Fibroblast of mammary gland (primary cell): ENCODE measurements at regions not wholly inside any gene's neighbourhood (a gene's known extent, or its start where the extent isn't known, plus 50 kb on each side); places are given as distances from the start of the nearest gene placed in this dataset.

Source experiments
- DNase-seq: peaks from one replicate; pipeline ENCODE4 v3.0.0-alpha.2; 2010; ENCODE audit warnings: low read depth
- H3K4me3 ChIP-seq: 2 replicates; pipeline ENCODE4 v1.5.1; 2011; ENCODE audit warnings: low read depth, mild to moderate bottlenecking, low read length, moderate library complexity; ENCODE audit not compliant: control insufficient read depth
- CTCF ChIP-seq: conservative IDR thresholded peaks from 2 replicates; pipeline ENCODE4 v1.5.1; 2011; ENCODE audit warnings: low read depth, low read length, inconsistent platforms; ENCODE audit not compliant: control insufficient read depth, insufficient read depth

- no peak for TF ChIP-seq CTCF
- no peak for DNase-seq
- H3K4me3 ChIP-seq = no peak overlapping the region
Observed at GRCh38 chr9:102832814-102833213, 162.3 kb upstream of the CYLC2 start.

- no peak overlapping the region for H3K4me3 ChIP-seq
- DNase-seq = no peak
- TF ChIP-seq CTCF = no peak
Observed at GRCh38 chr9:102796244-102796643, 198.9 kb upstream of the CYLC2 start.

GRCh38 chr9:102795532-102795931 lies 199.6 kb upstream of the CYLC2 start:
- TF ChIP-seq CTCF = no peak
- no peak overlapping the region for H3K4me3 ChIP-seq
- DNase-seq = no peak

GRCh38 chr9:102779356-102779755 lies 215.8 kb upstream of the CYLC2 start:
- DNase-seq = peak; percentile 1
- no peak for TF ChIP-seq CTCF
- no peak overlapping the region for H3K4me3 ChIP-seq

GRCh38 chr9:102778746-102779145 lies 216.4 kb upstream of the CYLC2 start:
- no peak for DNase-seq
- TF ChIP-seq CTCF = no peak
- no peak overlapping the region for H3K4me3 ChIP-seq

GRCh38 chr9:102770704-102771103 lies 224.4 kb upstream of the CYLC2 start:
- DNase-seq = no peak
- TF ChIP-seq CTCF = no peak

GRCh38 chr9:102769307-102769706 lies 225.8 kb upstream of the CYLC2 start:
- no peak overlapping the region for H3K4me3 ChIP-seq
- TF ChIP-seq CTCF = no peak
- DNase-seq = no peak

More at GRCh38 chr9:102770704-102771103, 224.4 kb upstream of the CYLC2 start:
- H3K4me3 ChIP-seq = no peak overlapping the region
